ENCODE measurements at regions not wholly inside any gene's neighbourhood (a gene's known extent, or its start where the extent isn't known, plus 50 kb on each side); places are given as distances from the start of the nearest gene placed in this dataset.
A peak's percentile ranks its signal among the peaks of the same experiment; 100 is the strongest.
"Not testable (repeated sequence)": the region's sequence is repeated elsewhere in the genome, so short reads cannot be mapped to it uniquely, and the experiment has no call there.

DNA sequence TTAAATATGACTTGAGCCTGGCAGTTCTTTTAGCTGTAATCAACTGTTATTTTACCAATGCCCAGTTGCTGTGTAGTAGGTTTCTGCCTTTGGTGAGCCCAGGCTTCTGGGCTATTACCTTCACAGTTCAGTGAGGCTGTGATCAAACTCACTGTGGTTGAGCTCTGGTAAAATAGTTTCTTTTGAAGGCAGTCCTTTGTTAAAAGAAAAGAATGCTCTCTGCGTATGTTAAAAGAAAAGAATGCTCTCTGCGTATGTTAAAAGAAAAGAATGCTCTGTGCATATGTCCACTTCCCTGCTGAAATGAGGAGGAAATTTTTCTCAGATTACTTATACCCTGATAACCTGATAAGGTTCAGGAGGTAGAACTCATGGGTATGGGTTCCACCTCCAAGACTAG lies 244.3 kb downstream of the RNF144A start:
- DNase-seq = no peak
- no peaks in the 10 kb centered on the region for H3K4me1 Mint-ChIP-seq (ENCODE audit: low read depth, unreplicated experiment)
- TF ChIP-seq, protein P1, sequence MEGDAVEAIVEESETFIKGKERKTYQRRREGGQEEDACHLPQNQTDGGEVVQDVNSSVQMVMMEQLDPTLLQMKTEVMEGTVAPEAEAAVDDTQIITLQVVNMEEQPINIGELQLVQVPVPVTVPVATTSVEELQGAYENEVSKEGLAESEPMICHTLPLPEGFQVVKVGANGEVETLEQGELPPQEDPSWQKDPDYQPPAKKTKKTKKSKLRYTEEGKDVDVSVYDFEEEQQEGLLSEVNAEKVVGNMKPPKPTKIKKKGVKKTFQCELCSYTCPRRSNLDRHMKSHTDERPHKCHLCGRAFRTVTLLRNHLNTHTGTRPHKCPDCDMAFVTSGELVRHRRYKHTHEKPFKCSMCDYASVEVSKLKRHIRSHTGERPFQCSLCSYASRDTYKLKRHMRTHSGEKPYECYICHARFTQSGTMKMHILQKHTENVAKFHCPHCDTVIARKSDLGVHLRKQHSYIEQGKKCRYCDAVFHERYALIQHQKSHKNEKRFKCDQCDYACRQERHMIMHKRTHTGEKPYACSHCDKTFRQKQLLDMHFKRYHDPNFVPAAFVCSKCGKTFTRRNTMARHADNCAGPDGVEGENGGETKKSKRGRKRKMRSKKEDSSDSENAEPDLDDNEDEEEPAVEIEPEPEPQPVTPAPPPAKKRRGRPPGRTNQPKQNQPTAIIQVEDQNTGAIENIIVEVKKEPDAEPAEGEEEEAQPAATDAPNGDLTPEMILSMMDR (IDR thresholded peaks at IDR 0.05; ENCODE audit: partially characterized antibody, unreplicated experiment) = no peak
- peaks cover 12% of the 10 kb centered on the region for H3K36me3 Mint-ChIP-seq (ENCODE audit: unreplicated experiment)
- H3K4me3 Mint-ChIP-seq (ENCODE audit: unreplicated experiment) = no peak overlapping the region
- peaks cover 9% of the 10 kb centered on the region for H3K9me3 Mint-ChIP-seq (ENCODE audit: unreplicated experiment)
- no peak overlapping the region for H3K27ac Mint-ChIP-seq (ENCODE audit: unreplicated experiment)
- H3K27me3 Mint-ChIP-seq (ENCODE audit: unreplicated experiment) = no peaks in the 10 kb centered on the region

DNA sequence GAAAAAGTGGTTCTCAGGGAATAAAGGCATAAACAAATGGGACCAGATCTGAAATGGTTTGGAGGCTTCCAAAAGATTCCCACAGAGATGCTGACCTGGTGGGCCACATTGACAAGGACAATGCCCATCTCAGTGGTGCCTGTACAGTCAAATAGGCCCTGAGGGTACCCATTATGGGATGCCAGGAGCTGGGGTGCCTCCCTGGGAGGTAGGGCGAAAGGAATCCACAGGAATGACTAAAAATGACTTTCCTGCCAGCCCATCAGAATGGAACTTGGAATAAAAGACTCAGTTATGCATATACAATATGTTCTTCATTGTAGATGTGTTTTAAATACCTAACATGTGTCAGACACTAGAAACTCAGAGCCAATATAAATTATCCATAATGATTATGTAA lies 248.5 kb downstream of the RNF144A start:
- H3K36me3 Mint-ChIP-seq (ENCODE audit: unreplicated experiment) = peaks cover 4% of the 10 kb centered on the region
- TF ChIP-seq, protein P1 (IDR thresholded peaks at IDR 0.05; ENCODE audit: partially characterized antibody, unreplicated experiment) = no peak
- H3K27me3 Mint-ChIP-seq (ENCODE audit: unreplicated experiment) = no peaks in the 10 kb centered on the region
- H3K4me3 Mint-ChIP-seq (ENCODE audit: unreplicated experiment) = no peak overlapping the region
- no peak overlapping the region for H3K27ac Mint-ChIP-seq (ENCODE audit: unreplicated experiment)
- DNase-seq = no peak
- peaks cover 4% of the 10 kb centered on the region for H3K9me3 Mint-ChIP-seq (ENCODE audit: unreplicated experiment)
- peaks cover 18% of the 10 kb centered on the region for H3K4me1 Mint-ChIP-seq (ENCODE audit: low read depth, unreplicated experiment)

DNA sequence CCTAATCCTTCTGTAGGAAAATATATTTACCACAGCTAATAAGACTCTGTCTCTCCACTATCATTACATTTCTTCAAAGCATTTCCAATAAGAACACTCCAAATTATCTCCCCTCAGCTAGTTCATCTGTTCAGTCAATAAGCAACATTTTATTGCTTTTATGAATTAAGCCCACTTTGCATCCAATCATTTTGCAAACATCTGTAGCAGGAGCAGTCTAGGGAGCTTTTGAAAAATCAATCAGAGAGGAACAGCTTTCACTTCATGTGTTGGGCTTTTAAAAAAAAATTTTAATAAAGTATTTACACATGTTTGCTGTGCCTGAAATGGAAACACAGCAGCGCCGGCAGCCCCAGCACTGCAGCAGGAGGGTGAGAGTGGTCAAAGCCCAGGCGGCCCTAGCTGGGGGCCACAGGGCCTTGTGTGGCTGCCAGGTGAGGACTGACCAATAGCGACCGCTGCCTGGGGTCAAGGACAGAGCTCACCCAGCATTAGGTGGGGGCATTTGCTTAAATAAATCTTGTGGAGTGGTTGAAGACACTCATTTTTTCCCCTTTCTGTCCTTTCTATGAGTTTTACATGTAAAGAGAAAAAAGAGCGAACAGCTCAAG lies 250.7 kb downstream of the RNF144A start:
- H3K4me3 Mint-ChIP-seq (ENCODE audit: unreplicated experiment) = no peak overlapping the region
- no peak for DNase-seq
- TF ChIP-seq, protein P1 (IDR thresholded peaks at IDR 0.05; ENCODE audit: partially characterized antibody, unreplicated experiment) = no peak
- no peaks in the 10 kb centered on the region for H3K36me3 Mint-ChIP-seq (ENCODE audit: unreplicated experiment)
- H3K9me3 Mint-ChIP-seq (ENCODE audit: unreplicated experiment) = no peaks in the 10 kb centered on the region
- no peak overlapping the region for H3K27ac Mint-ChIP-seq (ENCODE audit: unreplicated experiment)
- H3K27me3 Mint-ChIP-seq (ENCODE audit: unreplicated experiment) = peaks cover 2% of the 10 kb centered on the region
- peaks cover 18% of the 10 kb centered on the region for H3K4me1 Mint-ChIP-seq (ENCODE audit: low read depth, unreplicated experiment)

DNA sequence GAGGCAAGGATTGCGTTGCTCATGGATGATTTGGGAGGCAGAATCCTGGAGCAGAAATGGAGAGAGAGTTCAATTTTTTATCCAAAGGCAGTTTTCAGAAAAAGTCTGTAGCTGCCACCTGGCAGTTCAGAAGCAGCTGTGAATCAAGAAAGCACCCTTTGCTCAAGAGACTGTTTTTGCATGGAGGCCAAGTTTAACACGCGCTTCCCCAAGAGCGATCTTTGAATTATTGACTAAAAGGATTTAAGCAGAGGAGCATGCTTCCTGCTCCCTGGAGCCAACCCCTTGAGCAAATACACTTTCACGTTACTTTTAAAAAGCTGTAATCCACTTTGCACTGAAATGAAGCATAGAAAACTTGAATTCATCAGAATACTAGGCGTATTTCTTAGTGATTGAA lies 252.4 kb downstream of the RNF144A start:
- no peaks in the 10 kb centered on the region for H3K36me3 Mint-ChIP-seq (ENCODE audit: unreplicated experiment)
- TF ChIP-seq, protein P1 (IDR thresholded peaks at IDR 0.05; ENCODE audit: partially characterized antibody, unreplicated experiment) = no peak
- H3K9me3 Mint-ChIP-seq (ENCODE audit: unreplicated experiment) = no peaks in the 10 kb centered on the region
- peaks cover 18% of the 10 kb centered on the region for H3K4me1 Mint-ChIP-seq (ENCODE audit: low read depth, unreplicated experiment)
- no peak overlapping the region for H3K27ac Mint-ChIP-seq (ENCODE audit: unreplicated experiment)
- peaks cover 2% of the 10 kb centered on the region for H3K27me3 Mint-ChIP-seq (ENCODE audit: unreplicated experiment)
- no peak for DNase-seq
- H3K4me3 Mint-ChIP-seq (ENCODE audit: unreplicated experiment) = peak overlapping the region; percentile 41

DNA sequence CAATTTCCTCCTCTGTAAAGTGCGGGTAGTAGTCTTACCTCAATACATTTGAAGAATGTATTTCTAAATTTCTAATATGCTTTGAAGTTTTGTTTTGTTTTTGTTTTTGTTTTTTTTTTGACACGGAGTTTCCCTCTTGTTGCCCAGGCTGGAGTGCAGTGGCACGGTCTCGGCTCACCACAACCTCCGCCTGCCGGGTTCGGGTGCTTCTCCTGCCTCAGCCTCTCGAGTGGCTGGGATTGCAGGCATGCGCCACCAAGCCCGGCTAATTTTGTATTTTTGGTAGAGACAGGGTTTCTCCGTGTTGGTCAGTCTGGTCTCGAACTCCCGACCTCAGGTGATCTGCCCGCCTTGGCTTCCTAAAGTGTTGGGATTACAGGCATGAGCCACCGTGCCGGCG lies 261.8 kb downstream of the RNF144A start:
- H3K27me3 Mint-ChIP-seq (ENCODE audit: unreplicated experiment); H3K27ac Mint-ChIP-seq (ENCODE audit: unreplicated experiment); H3K4me1 Mint-ChIP-seq (ENCODE audit: low read depth, unreplicated experiment); H3K36me3 Mint-ChIP-seq (ENCODE audit: unreplicated experiment); DNase-seq; H3K4me3 Mint-ChIP-seq (ENCODE audit: unreplicated experiment); H3K9me3 Mint-ChIP-seq (ENCODE audit: unreplicated experiment): not testable (repeated sequence)
